Smooth muscle cell (in vitro differentiated cells): ENCODE measurements at regions not wholly inside any gene's neighbourhood (a gene's known extent, or its start where the extent isn't known, plus 50 kb on each side); places are given as distances from the start of the nearest gene placed in this dataset.
A peak's percentile ranks its signal among the peaks of the same experiment; 100 is the strongest.
"Not testable (repeated sequence)": the region's sequence is repeated elsewhere in the genome, so short reads cannot be mapped to it uniquely, and the experiment has no call there.

Source experiments
- DNase-seq: peaks from one replicate; lab custom pipeline; 2025; ENCODE audit not compliant: unreplicated experiment; lab: John Stamatoyannopoulos, UW
- H2AFZ ChIP-seq: fragments of 200-600 bp; sonication (generic); 2 replicates; pipeline ENCODE4 v1.6.0; 2016; ENCODE audit warnings: antibody characterized with exemption, low read depth, mild to moderate bottlenecking
- H3F3A ChIP-seq: fragments of 200-600 bp; sonication (generic); 2 replicates; pipeline ENCODE4 v1.6.0; 2017; ENCODE audit warnings: antibody characterized with exemption, low read depth
- H3K27ac ChIP-seq: fragments of 200-600 bp; sonication (generic); 2 replicates; pipeline ENCODE4 v1.5.1; 2016; ENCODE audit warnings: low read depth, mild to moderate bottlenecking
- H3K27me3 ChIP-seq: fragments of 200-600 bp; sonication (generic); 2 replicates; pipeline ENCODE4 v1.6.1; 2016; ENCODE audit warnings: low read depth, mild to moderate bottlenecking
- H3K36me3 ChIP-seq: fragments of 200-600 bp; sonication (generic); 2 replicates; pipeline ENCODE4 v1.5.1; 2016; ENCODE audit warnings: low read depth
- H3K4me1 ChIP-seq: fragments of 200-600 bp; sonication (generic); 2 replicates; pipeline ENCODE4 v1.5.1; 2016; ENCODE audit warnings: low read depth
- H3K4me2 ChIP-seq: fragments of 200-600 bp; sonication (generic); 2 replicates; pipeline ENCODE4 v1.6.0; 2016; ENCODE audit warnings: mild to moderate bottlenecking
- H3K4me3 ChIP-seq: fragments of 200-600 bp; sonication (generic); 2 replicates; pipeline ENCODE4 v1.5.1; 2016; ENCODE audit warnings: mild to moderate bottlenecking
- H3K79me2 ChIP-seq: fragments of 200-600 bp; sonication (generic); 2 replicates; pipeline ENCODE4 v1.6.0; 2016; ENCODE audit warnings: low read depth, mild to moderate bottlenecking
- H3K9ac ChIP-seq: fragments of 200-600 bp; sonication (generic); 2 replicates; pipeline ENCODE4 v1.6.0; 2016; ENCODE audit warnings: low read depth
- H3K9me3 ChIP-seq: fragments of 200-600 bp; sonication (generic); replicated peaks from 2 replicates; pipeline ENCODE4 v1.5.1; 2016; ENCODE audit warnings: low read depth
- H4K20me1 ChIP-seq: fragments of 200-600 bp; sonication (generic); 2 replicates; pipeline ENCODE4 v1.6.0; 2016; ENCODE audit warnings: low read depth
- WGBS: methylation state at CpG from one replicate; pipeline ENCODE4 v1.1.7; 2016; ENCODE audit warnings: low lambda C conversion rate; 5-methylcytosine and 5-hydroxymethylcytosine counted together
- TF ChIP-seq, protein P1 (sequence below): fragments of 200-600 bp; sonication (generic); IDR thresholded peaks from 2 replicates; pipeline ENCODE4 v1.5.1; 2017; ENCODE audit warnings: borderline replicate concordance, mild to moderate bottlenecking, antibody characterized with exemption; ENCODE audit not compliant: insufficient read depth, poor library complexity, severe bottlenecking

DNA sequence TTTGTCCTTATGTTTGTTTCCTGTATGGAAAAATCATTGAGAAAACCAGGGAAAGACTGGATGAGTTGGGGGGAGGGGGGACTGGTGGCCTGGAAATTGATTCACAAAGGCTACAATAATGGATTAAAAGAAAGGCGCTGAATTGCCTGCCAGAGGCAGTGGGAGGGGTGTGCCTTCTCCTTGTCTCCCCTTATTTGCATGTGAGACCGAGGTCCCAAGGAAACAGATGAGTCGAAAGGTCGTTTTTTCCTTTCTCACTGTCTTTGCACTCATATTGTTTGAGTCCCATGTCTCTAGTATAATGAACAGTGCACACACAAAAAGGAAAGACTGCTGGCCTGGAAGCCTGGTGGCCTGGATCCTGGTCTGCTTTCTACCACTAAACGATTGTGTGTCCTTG, 86.6 kb upstream of the ZDHHC15 start:
- Histone ChIP-seq H3F3A (no peaks in the 10 kb centered on the region), H4K20me1 (no peaks in the 10 kb centered on the region), H3K4me1 (no peaks in the 10 kb centered on the region), H3K4me3 (no peak overlapping the region), H3K27me3 (no peaks in the 10 kb centered on the region), H3K79me2 (no peaks in the 10 kb centered on the region), H3K9me3 (no peaks in the 10 kb centered on the region), H3K9ac (no peak overlapping the region), H3K4me2 (no peak overlapping the region), H3K36me3 (no peaks in the 10 kb centered on the region), H3K27ac (no peak overlapping the region), H2AFZ (no peak overlapping the region)
- no peak for DNase-seq
- TF ChIP-seq, protein P1, sequence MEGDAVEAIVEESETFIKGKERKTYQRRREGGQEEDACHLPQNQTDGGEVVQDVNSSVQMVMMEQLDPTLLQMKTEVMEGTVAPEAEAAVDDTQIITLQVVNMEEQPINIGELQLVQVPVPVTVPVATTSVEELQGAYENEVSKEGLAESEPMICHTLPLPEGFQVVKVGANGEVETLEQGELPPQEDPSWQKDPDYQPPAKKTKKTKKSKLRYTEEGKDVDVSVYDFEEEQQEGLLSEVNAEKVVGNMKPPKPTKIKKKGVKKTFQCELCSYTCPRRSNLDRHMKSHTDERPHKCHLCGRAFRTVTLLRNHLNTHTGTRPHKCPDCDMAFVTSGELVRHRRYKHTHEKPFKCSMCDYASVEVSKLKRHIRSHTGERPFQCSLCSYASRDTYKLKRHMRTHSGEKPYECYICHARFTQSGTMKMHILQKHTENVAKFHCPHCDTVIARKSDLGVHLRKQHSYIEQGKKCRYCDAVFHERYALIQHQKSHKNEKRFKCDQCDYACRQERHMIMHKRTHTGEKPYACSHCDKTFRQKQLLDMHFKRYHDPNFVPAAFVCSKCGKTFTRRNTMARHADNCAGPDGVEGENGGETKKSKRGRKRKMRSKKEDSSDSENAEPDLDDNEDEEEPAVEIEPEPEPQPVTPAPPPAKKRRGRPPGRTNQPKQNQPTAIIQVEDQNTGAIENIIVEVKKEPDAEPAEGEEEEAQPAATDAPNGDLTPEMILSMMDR = no peak
- 54% methylated on average over 5 of the region's 5 CpGs for WGBS

DNA sequence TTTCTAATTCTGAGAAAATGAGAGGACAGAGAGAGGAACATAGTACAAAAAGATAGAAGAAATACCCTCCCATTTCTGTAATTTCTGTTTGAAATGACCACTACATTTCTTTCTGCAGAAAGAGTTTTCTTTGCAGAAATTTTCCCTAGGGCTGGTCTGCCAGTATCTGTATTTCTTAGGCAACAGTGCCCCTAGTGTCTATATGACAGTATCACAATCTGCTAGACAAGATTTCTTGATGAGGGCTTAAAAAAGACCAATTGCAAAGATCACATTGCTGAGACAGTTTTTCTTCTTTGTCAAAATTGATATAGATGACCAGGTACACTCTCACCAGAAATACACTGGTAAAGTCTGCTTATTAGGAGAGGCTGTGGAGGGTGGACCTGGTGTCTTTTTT, 81.0 kb upstream of the ZDHHC15 start:
- Histone ChIP-seq H3K9me3 (no peaks in the 10 kb centered on the region), H3K27ac (no peak overlapping the region), H3K27me3 (no peaks in the 10 kb centered on the region), H3K79me2 (no peaks in the 10 kb centered on the region), H3K9ac (no peak overlapping the region), H2AFZ (no peak overlapping the region), H3F3A (no peaks in the 10 kb centered on the region), H3K4me3 (no peak overlapping the region), H4K20me1 (no peaks in the 10 kb centered on the region), H3K36me3 (no peaks in the 10 kb centered on the region), H3K4me2 (no peak overlapping the region), H3K4me1 (no peaks in the 10 kb centered on the region)
- TF ChIP-seq, protein P1 = peak; percentile 60
- no peak for DNase-seq

DNA sequence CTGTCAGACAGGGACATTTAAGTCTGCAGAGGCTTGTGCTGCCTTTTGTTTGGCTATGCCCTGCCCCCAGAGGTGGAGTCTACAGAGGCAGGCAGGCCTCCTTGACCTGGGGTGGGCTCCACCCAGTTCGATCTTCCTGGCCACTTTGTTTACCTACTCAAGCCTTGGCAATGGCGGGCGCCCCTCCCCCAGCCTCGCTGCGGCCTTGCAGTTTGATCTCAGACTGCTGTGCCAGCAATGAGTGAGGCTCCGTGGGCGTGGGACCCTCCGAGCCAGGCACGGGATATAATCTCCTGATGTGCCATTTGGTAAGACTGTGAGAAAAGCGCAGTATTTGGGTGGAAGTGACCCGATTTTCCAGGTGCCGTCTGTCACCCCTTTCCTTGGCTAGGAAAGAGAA, 79.2 kb upstream of the ZDHHC15 start:
- H4K20me1 ChIP-seq, H3K4me2 ChIP-seq, H3K4me3 ChIP-seq, H3K36me3 ChIP-seq, H3K9me3 ChIP-seq, H3K9ac ChIP-seq, H2AFZ ChIP-seq, H3K4me1 ChIP-seq, H3K27me3 ChIP-seq, H3F3A ChIP-seq, H3K79me2 ChIP-seq, DNase-seq, H3K27ac ChIP-seq: not testable (repeated sequence)
- WGBS = 86% methylated on average over 12 of the region's 12 CpGs

DNA sequence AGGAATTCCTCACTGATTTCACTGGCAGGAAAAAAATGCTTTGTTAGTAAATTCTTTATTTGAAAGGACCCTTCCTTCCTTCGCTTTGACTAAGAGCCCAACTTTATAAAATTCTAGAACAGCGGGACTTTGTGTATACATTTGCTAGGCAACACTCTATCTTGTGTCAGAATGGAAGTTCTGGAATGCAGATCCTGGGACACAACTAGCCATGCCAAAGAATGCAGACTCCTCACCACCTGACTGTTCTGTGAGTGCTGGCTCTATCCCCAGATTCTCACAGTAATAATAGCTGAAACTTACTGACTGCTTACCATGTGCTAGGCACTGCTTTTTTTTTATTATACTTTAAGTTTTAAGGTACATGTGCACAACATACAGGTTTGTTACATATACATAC, 73.3 kb upstream of the ZDHHC15 start:
- Histone ChIP-seq H3K4me2 (no peak overlapping the region), H3K36me3 (no peaks in the 10 kb centered on the region)

DNA sequence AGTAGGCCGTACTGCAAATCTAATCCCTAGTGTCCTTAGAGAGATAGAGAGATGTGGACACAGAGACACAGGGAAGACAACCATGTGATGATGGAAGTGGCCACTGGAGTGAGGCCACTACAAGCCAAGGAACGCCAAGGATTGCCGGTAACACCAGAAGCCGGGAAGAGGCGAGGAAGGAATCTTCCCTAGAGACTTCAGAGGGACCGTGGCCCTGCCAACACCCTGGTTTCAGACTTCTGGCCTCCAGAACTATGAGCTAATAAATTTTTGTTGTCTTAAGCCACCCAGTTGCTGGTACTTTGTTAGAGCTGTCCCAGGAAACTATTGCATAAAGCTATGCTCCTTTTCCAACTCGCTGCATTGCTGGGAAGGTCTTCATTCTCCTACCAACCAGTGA, 70.3 kb upstream of the ZDHHC15 start:
- not testable (repeated sequence) for H3K79me2 ChIP-seq, H3K27me3 ChIP-seq, H2AFZ ChIP-seq, H3K9ac ChIP-seq, H3K9me3 ChIP-seq, H3K4me3 ChIP-seq, DNase-seq, H3K27ac ChIP-seq, H3F3A ChIP-seq, H3K36me3 ChIP-seq, H3K4me2 ChIP-seq, H4K20me1 ChIP-seq, H3K4me1 ChIP-seq
- 79% methylated on average over 7 of the region's 7 CpGs for WGBS

More for the DNA sequence above, 73.3 kb upstream of the ZDHHC15 start:
- DNase-seq = no peak
- no peaks in the 10 kb centered on the region for H3K79me2 ChIP-seq
- no peaks in the 10 kb centered on the region for H3F3A ChIP-seq
- 63% methylated on average over 2 of the region's 2 CpGs for WGBS
- H3K9me3 ChIP-seq = no peaks in the 10 kb centered on the region
- H2AFZ ChIP-seq = no peak overlapping the region
- no peaks in the 10 kb centered on the region for H4K20me1 ChIP-seq
- TF ChIP-seq, protein P1 = no peak
- H3K4me1 ChIP-seq = no peaks in the 10 kb centered on the region
- no peaks in the 10 kb centered on the region for H3K27me3 ChIP-seq
- H3K4me3 ChIP-seq = no peak overlapping the region
- H3K9ac ChIP-seq = no peak overlapping the region
- no peak overlapping the region for H3K27ac ChIP-seq
